ENCODE measurements at regions not wholly inside any gene's neighbourhood (a gene's known extent, or its start where the extent isn't known, plus 50 kb on each side); places are given as distances from the start of the nearest gene placed in this dataset.

GRCh38 chr3:197446700-197447056, 109.1 kb downstream of the BDH1 start:
- no peak for FAIRE-seq
- no peak for DNase-seq (ENCODE audit: insufficient read length, low spot score)
- TF ChIP-seq TAF1 (IDR thresholded peaks at IDR 0.05; ENCODE audit: low read depth, low read length) = no peak
- no peak for TF ChIP-seq POU2F2 (IDR thresholded peaks at IDR 0.05; ENCODE audit: low read depth, low read length)
- TF ChIP-seq POLR2AphosphoS5 (IDR thresholded peaks at IDR 0.05; ENCODE audit: low read depth, low read length) = no peak
- TF ChIP-seq POLR2A (IDR thresholded peaks at IDR 0.05; ENCODE audit: low read depth, low read length) = no peak
- no peak for TF ChIP-seq SPI1 (IDR thresholded peaks at IDR 0.05; ENCODE audit: low read depth, low read length)
- TF ChIP-seq PAX5 (IDR thresholded peaks at IDR 0.05; ENCODE audit: insufficient read depth, low read length, severe bottlenecking) = no peak

- no peak for DNase-seq (ENCODE audit: insufficient read length, low spot score)
- TF ChIP-seq POLR2AphosphoS5 (IDR thresholded peaks at IDR 0.05; ENCODE audit: low read depth, low read length) (no peak), TAF1 (IDR thresholded peaks at IDR 0.05; ENCODE audit: low read depth, low read length) (no peak), POLR2A (IDR thresholded peaks at IDR 0.05; ENCODE audit: low read depth, low read length) (no peak), SPI1 (IDR thresholded peaks at IDR 0.05; ENCODE audit: low read depth, low read length) (no peak), PAX5 (IDR thresholded peaks at IDR 0.05; ENCODE audit: insufficient read depth, low read length, severe bottlenecking) (no peak), POU2F2 (IDR thresholded peaks at IDR 0.05; ENCODE audit: low read depth, low read length) (no peak)
- no peak for FAIRE-seq
Observed at GRCh38 chr3:197445896-197446699, 109.7 kb downstream of the BDH1 start.

- DNase-seq (ENCODE audit: insufficient read length, low spot score) (no peak), FAIRE-seq (no peak)
- TF ChIP-seq POU2F2 (IDR thresholded peaks at IDR 0.05; ENCODE audit: low read depth, low read length) (no peak), POLR2AphosphoS5 (IDR thresholded peaks at IDR 0.05; ENCODE audit: low read depth, low read length) (no peak), POLR2A (IDR thresholded peaks at IDR 0.05; ENCODE audit: low read depth, low read length) (no peak), SPI1 (IDR thresholded peaks at IDR 0.05; ENCODE audit: low read depth, low read length) (no peak), TAF1 (IDR thresholded peaks at IDR 0.05; ENCODE audit: low read depth, low read length) (no peak), PAX5 (IDR thresholded peaks at IDR 0.05; ENCODE audit: insufficient read depth, low read length, severe bottlenecking) (no peak)
Observed at GRCh38 chr3:197444793-197445379, 110.9 kb downstream of the BDH1 start.

GRCh38 chr3:197443506-197443905, 112.3 kb downstream of the BDH1 start:
- FAIRE-seq (no peak), DNase-seq (ENCODE audit: insufficient read length, low spot score) (no peak)
- TF ChIP-seq TAF1 (IDR thresholded peaks at IDR 0.05; ENCODE audit: low read depth, low read length) = no peak
- no peak for TF ChIP-seq SPI1 (IDR thresholded peaks at IDR 0.05; ENCODE audit: low read depth, low read length)
- no peak for TF ChIP-seq PAX5 (IDR thresholded peaks at IDR 0.05; ENCODE audit: insufficient read depth, low read length, severe bottlenecking)
- TF ChIP-seq POLR2AphosphoS5 (IDR thresholded peaks at IDR 0.05; ENCODE audit: low read depth, low read length) = no peak
- no peak for TF ChIP-seq POU2F2 (IDR thresholded peaks at IDR 0.05; ENCODE audit: low read depth, low read length)
- no peak for TF ChIP-seq POLR2A (IDR thresholded peaks at IDR 0.05; ENCODE audit: low read depth, low read length)

GRCh38 chr3:197440717-197441303, 115.0 kb downstream of the BDH1 start:
- no peak for TF ChIP-seq TAF1 (IDR thresholded peaks at IDR 0.05; ENCODE audit: low read depth, low read length)
- no peak for DNase-seq (ENCODE audit: insufficient read length, low spot score)
- FAIRE-seq = no peak

- FAIRE-seq = no peak
- no peak for DNase-seq (ENCODE audit: insufficient read length, low spot score)
- TF ChIP-seq POLR2AphosphoS5 (IDR thresholded peaks at IDR 0.05; ENCODE audit: low read depth, low read length) = no peak
- TF ChIP-seq SPI1 (IDR thresholded peaks at IDR 0.05; ENCODE audit: low read depth, low read length) = no peak
- no peak for TF ChIP-seq POU2F2 (IDR thresholded peaks at IDR 0.05; ENCODE audit: low read depth, low read length)
- no peak for TF ChIP-seq PAX5 (IDR thresholded peaks at IDR 0.05; ENCODE audit: insufficient read depth, low read length, severe bottlenecking)
- TF ChIP-seq POLR2A (IDR thresholded peaks at IDR 0.05; ENCODE audit: low read depth, low read length) = no peak
- TF ChIP-seq TAF1 (IDR thresholded peaks at IDR 0.05; ENCODE audit: low read depth, low read length) = no peak
Observed at GRCh38 chr3:197438906-197439305, 116.9 kb downstream of the BDH1 start.

- no peak for DNase-seq (ENCODE audit: insufficient read length, low spot score)
- TF ChIP-seq POLR2A (IDR thresholded peaks at IDR 0.05; ENCODE audit: low read depth, low read length) (no peak), POLR2AphosphoS5 (IDR thresholded peaks at IDR 0.05; ENCODE audit: low read depth, low read length) (no peak), TAF1 (IDR thresholded peaks at IDR 0.05; ENCODE audit: low read depth, low read length) (no peak), PAX5 (IDR thresholded peaks at IDR 0.05; ENCODE audit: insufficient read depth, low read length, severe bottlenecking) (no peak), POU2F2 (IDR thresholded peaks at IDR 0.05; ENCODE audit: low read depth, low read length) (no peak), SPI1 (IDR thresholded peaks at IDR 0.05; ENCODE audit: low read depth, low read length) (no peak)
- no peak for FAIRE-seq
Observed at GRCh38 chr3:197435426-197435825, 120.3 kb downstream of the BDH1 start.

- FAIRE-seq (no peak), DNase-seq (ENCODE audit: insufficient read length, low spot score) (no peak)
- TF ChIP-seq POLR2A (IDR thresholded peaks at IDR 0.05; ENCODE audit: low read depth, low read length) (no peak), TAF1 (IDR thresholded peaks at IDR 0.05; ENCODE audit: low read depth, low read length) (no peak), PAX5 (IDR thresholded peaks at IDR 0.05; ENCODE audit: insufficient read depth, low read length, severe bottlenecking) (no peak), SPI1 (IDR thresholded peaks at IDR 0.05; ENCODE audit: low read depth, low read length) (no peak), POLR2AphosphoS5 (IDR thresholded peaks at IDR 0.05; ENCODE audit: low read depth, low read length) (no peak), POU2F2 (IDR thresholded peaks at IDR 0.05; ENCODE audit: low read depth, low read length) (no peak)
Observed at GRCh38 chr3:197434830-197435229, 120.9 kb downstream of the BDH1 start.

- no peak for DNase-seq (ENCODE audit: insufficient read length, low spot score)
- TF ChIP-seq POU2F2 (IDR thresholded peaks at IDR 0.05; ENCODE audit: low read depth, low read length) (no peak), SPI1 (IDR thresholded peaks at IDR 0.05; ENCODE audit: low read depth, low read length) (no peak), POLR2A (IDR thresholded peaks at IDR 0.05; ENCODE audit: low read depth, low read length) (no peak), PAX5 (IDR thresholded peaks at IDR 0.05; ENCODE audit: insufficient read depth, low read length, severe bottlenecking) (no peak), POLR2AphosphoS5 (IDR thresholded peaks at IDR 0.05; ENCODE audit: low read depth, low read length) (no peak), TAF1 (IDR thresholded peaks at IDR 0.05; ENCODE audit: low read depth, low read length) (no peak)
- FAIRE-seq = no peak
Observed at GRCh38 chr3:197432384-197433127, 123.2 kb downstream of the BDH1 start.
